NB4 (cell line): ENCODE measurements at regions not wholly inside any gene's neighbourhood (a gene's known extent, or its start where the extent isn't known, plus 50 kb on each side); places are given as distances from the start of the nearest gene placed in this dataset.

Experiments
- MAX ChIP-seq: IDR thresholded peaks from 2 replicates; pipeline ENCODE4 v1.6.1; 2011; ENCODE audit warnings: low read depth, low read length
- POLR2A ChIP-seq: IDR thresholded peaks from 2 replicates; pipeline ENCODE4 v1.6.1; 2011; ENCODE audit warnings: mild to moderate bottlenecking; ENCODE audit not compliant: insufficient read length; ENCODE audit errors: extremely low read depth
- TF ChIP-seq, protein P1 (sequence below): IDR thresholded peaks from one replicate; pipeline ENCODE4 v1.5.1; 2012; ENCODE audit warnings: low read depth, low read length

DNA sequence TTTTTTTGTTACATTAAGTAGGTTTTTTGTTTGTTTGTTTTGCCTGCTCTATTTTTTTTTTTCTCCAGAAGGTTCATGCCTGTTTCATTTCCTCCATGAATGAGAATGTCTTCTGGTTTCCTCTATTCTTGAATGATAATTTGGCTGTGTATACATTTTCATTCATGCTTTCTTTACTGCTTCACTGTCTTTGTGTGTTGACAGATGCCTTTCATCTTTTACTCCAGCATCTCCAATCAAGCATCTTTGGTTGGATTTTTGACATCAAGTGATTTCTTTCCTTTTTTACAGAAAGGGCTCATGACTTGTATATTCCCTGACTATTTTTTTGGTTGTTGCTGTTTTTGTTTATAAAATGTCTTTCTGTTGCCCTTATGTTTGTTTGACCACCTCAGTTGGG, 156.5 kb downstream of the MDFIC start:
- TF ChIP-seq MAX (no peak), POLR2A (no peak)
- TF ChIP-seq, protein P1, sequence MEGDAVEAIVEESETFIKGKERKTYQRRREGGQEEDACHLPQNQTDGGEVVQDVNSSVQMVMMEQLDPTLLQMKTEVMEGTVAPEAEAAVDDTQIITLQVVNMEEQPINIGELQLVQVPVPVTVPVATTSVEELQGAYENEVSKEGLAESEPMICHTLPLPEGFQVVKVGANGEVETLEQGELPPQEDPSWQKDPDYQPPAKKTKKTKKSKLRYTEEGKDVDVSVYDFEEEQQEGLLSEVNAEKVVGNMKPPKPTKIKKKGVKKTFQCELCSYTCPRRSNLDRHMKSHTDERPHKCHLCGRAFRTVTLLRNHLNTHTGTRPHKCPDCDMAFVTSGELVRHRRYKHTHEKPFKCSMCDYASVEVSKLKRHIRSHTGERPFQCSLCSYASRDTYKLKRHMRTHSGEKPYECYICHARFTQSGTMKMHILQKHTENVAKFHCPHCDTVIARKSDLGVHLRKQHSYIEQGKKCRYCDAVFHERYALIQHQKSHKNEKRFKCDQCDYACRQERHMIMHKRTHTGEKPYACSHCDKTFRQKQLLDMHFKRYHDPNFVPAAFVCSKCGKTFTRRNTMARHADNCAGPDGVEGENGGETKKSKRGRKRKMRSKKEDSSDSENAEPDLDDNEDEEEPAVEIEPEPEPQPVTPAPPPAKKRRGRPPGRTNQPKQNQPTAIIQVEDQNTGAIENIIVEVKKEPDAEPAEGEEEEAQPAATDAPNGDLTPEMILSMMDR = no peak
